ENCODE measurements at regions not wholly inside any gene's neighbourhood (a gene's known extent, or its start where the extent isn't known, plus 50 kb on each side); places are given as distances from the start of the nearest gene placed in this dataset.

DNA sequence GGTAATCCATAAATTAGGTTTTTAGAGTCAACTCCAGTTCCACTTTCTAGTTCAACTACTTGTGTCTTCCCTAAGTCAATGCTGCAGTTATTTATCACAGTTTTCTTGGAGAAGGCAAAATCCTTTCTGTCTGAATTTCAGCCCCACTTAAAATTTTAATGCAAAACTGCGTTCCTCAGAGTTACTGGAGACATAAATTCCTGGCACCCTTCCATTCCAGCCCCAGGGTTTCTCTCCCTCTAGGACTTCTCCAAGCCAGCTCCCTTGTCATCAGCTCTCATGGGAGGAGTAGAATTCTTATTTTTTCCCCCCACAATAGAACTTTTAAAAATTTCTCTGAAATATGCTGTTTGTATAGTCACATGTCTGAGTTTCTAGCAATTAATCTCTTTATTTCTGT, 50.6 kb upstream of the PHOX2B start:
- no peak for TF ChIP-seq POLR2A (IDR thresholded peaks at IDR 0.05)
- TF ChIP-seq, protein P1, sequence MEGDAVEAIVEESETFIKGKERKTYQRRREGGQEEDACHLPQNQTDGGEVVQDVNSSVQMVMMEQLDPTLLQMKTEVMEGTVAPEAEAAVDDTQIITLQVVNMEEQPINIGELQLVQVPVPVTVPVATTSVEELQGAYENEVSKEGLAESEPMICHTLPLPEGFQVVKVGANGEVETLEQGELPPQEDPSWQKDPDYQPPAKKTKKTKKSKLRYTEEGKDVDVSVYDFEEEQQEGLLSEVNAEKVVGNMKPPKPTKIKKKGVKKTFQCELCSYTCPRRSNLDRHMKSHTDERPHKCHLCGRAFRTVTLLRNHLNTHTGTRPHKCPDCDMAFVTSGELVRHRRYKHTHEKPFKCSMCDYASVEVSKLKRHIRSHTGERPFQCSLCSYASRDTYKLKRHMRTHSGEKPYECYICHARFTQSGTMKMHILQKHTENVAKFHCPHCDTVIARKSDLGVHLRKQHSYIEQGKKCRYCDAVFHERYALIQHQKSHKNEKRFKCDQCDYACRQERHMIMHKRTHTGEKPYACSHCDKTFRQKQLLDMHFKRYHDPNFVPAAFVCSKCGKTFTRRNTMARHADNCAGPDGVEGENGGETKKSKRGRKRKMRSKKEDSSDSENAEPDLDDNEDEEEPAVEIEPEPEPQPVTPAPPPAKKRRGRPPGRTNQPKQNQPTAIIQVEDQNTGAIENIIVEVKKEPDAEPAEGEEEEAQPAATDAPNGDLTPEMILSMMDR (IDR thresholded peaks at IDR 0.05) = no peak
